Activated T-cell treated with anti-CD3 and anti-CD28 coated beads for 48 hours (primary cell): ENCODE measurements at regions not wholly inside any gene's neighbourhood (a gene's known extent, or its start where the extent isn't known, plus 50 kb on each side); places are given as distances from the start of the nearest gene placed in this dataset.

Source experiments
- DNase-seq: peaks from one replicate; pipeline ENCODE4 v3.0.0-alpha.2; 2020; ENCODE audit warnings: low read depth

GRCh38 chr2:133768256-133768655 is 200.0 kb upstream of the NCKAP5 start:
- no peak for DNase-seq

- DNase-seq = no peak
These were observed 200.6 kb upstream of the NCKAP5 start for GRCh38 chr2:133768658-133769435.

- DNase-seq = no peak
These were observed 205.8 kb upstream of the NCKAP5 start for GRCh38 chr2:133773854-133774653.

- no peak for DNase-seq
These were observed 206.4 kb upstream of the NCKAP5 start for GRCh38 chr2:133774654-133775015.

- no peak for DNase-seq
These were observed 208.8 kb upstream of the NCKAP5 start for GRCh38 chr2:133776936-133777573.

GRCh38 chr2:133777574-133777960 is 209.3 kb upstream of the NCKAP5 start:
- no peak for DNase-seq

GRCh38 chr2:133780099-133780996 is 212.1 kb upstream of the NCKAP5 start:
- no peak for DNase-seq

GRCh38 chr2:133780997-133781513 is 212.8 kb upstream of the NCKAP5 start:
- DNase-seq = no peak

- DNase-seq = no peak
These were observed 218.9 kb upstream of the NCKAP5 start for GRCh38 chr2:133787207-133787606.

GRCh38 chr2:133787651-133788050 is 219.4 kb upstream of the NCKAP5 start:
- DNase-seq = no peak

GRCh38 chr2:133788386-133788785 is 220.1 kb upstream of the NCKAP5 start:
- no peak for DNase-seq

GRCh38 chr2:133789743-133790142 is 221.5 kb upstream of the NCKAP5 start:
- DNase-seq = no peak

- DNase-seq = no peak
These were observed 222.4 kb upstream of the NCKAP5 start for GRCh38 chr2:133790711-133791110.

- no peak for DNase-seq
These were observed 222.9 kb upstream of the NCKAP5 start for GRCh38 chr2:133791191-133791590.

- DNase-seq = no peak
These were observed 224.0 kb upstream of the NCKAP5 start for GRCh38 chr2:133792223-133792622.

- DNase-seq = no peak
These were observed 225.9 kb upstream of the NCKAP5 start for GRCh38 chr2:133794114-133794513.

GRCh38 chr2:133801946-133802345 is 233.7 kb upstream of the NCKAP5 start:
- DNase-seq = no peak

- no peak for DNase-seq
These were observed 234.3 kb upstream of the NCKAP5 start for GRCh38 chr2:133802409-133803039.

- DNase-seq = no peak
These were observed 238.3 kb upstream of the NCKAP5 start for GRCh38 chr2:133806564-133806963.

GRCh38 chr2:133809485-133809884 is 241.2 kb upstream of the NCKAP5 start:
- no peak for DNase-seq

GRCh38 chr2:133810559-133810958 is 242.3 kb upstream of the NCKAP5 start:
- DNase-seq = no peak
